ENCODE measurements at regions not wholly inside any gene's neighbourhood (a gene's known extent, or its start where the extent isn't known, plus 50 kb on each side); places are given as distances from the start of the nearest gene placed in this dataset.

- dilution Hi-C loops (cut with MboI; ENCODE audit: extremely low pct_ligation_motif_present, low sequenced_read_pairs), result no loop called here
- Histone ChIP-seq H3K27ac (ENCODE audit: control insufficient read depth, insufficient read depth, low read length) (no peak overlapping the region), H3K27me3 (ENCODE audit: control insufficient read depth, extremely low read depth, insufficient read depth, low read length) (no peaks in the 10 kb centered on the region), H3K36me3 (ENCODE audit: control insufficient read depth in 2 of 2, extremely low read depth in 1 of 2, insufficient read depth in 2 of 2, low read length in 2 of 2) (no peaks in the 10 kb centered on the region), H3K9ac (ENCODE audit: control insufficient read depth, extremely low read depth, insufficient read depth, low read length) (no peak overlapping the region), H3K79me2 (ENCODE audit: control insufficient read depth, insufficient read depth, low read length) (no peaks in the 10 kb centered on the region), H3K4me3 (ENCODE audit: control insufficient read depth in 2 of 3, extremely low read depth in 1 of 3, insufficient read depth in 2 of 3, low read depth in 1 of 3, low read length in 3 of 3) (no peak overlapping the region), H4K20me1 (ENCODE audit: control insufficient read depth, extremely low read depth, insufficient read depth, low read length) (no peaks in the 10 kb centered on the region), H3K9me1 (ENCODE audit: control insufficient read depth, extremely low read depth, insufficient read depth, low read length) (no peaks in the 10 kb centered on the region), H2AFZ (ENCODE audit: control insufficient read depth, low read length) (no peak overlapping the region), H3K4me1 (ENCODE audit: control insufficient read depth, extremely low read depth, insufficient read depth, low read length) (no peaks in the 10 kb centered on the region), H3K4me2 (ENCODE audit: control insufficient read depth, extremely low read depth, insufficient read depth, low read depth, low read length) (no peak overlapping the region), H3K9me3 (ENCODE audit: control insufficient read depth, low read depth, low read length) (no peaks in the 10 kb centered on the region)
- no peak for FAIRE-seq
- DNase-seq (ENCODE audit: low read depth, low spot score), result no peak
- no peak for TF ChIP-seq CTCF (optimal IDR thresholded peaks at IDR 0.05 in 1 of 3, IDR thresholded peaks at IDR 0.05 in 1 of 3, conservative IDR thresholded peaks at IDR 0.05 in 1 of 3; ENCODE audit: extremely low read depth in 1 of 3, insufficient read depth in 2 of 3, low read length in 3 of 3)
- no peak for TF ChIP-seq EZH2 (IDR thresholded peaks at IDR 0.05; ENCODE audit: low read length)
These were observed 201.4 kb upstream of the PCDH15 start for GRCh38 chr10:55002420-55002819.

DNA sequence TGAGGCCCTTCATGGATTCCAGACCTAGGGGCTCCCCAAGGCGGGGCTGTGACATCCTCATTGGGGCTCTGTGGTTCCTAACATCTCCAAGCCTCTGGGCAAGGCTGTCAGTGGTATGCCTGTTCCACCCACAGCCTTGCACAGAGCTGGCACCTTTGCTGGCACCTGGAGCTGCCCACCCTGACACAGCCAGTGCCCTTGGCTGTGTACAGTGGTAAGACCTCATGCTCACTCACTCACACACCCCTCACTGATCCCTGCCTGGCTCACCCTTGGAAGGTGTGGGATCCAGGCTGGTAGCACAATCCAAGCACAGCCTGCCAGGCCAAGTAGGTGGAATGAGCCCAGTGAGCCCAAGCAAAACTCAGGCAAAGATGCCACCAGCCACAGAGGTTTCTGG is 200.4 kb upstream of the PCDH15 start:
- no peaks in the 10 kb centered on the region for H4K20me1 ChIP-seq (ENCODE audit: control insufficient read depth, extremely low read depth, insufficient read depth, low read length)
- H3K27ac ChIP-seq (ENCODE audit: control insufficient read depth, insufficient read depth, low read length), result no peak overlapping the region
- dilution Hi-C loops (cut with MboI; ENCODE audit: extremely low pct_ligation_motif_present, low sequenced_read_pairs), result no loop called here

More for the DNA sequence above, 200.4 kb upstream of the PCDH15 start:
- Histone ChIP-seq H3K36me3 (ENCODE audit: control insufficient read depth in 2 of 2, extremely low read depth in 1 of 2, insufficient read depth in 2 of 2, low read length in 2 of 2) (no peaks in the 10 kb centered on the region), H3K9ac (ENCODE audit: control insufficient read depth, extremely low read depth, insufficient read depth, low read length) (no peak overlapping the region), H3K9me1 (ENCODE audit: control insufficient read depth, extremely low read depth, insufficient read depth, low read length) (no peaks in the 10 kb centered on the region), H2AFZ (ENCODE audit: control insufficient read depth, low read length) (no peak overlapping the region), H3K4me1 (ENCODE audit: control insufficient read depth, extremely low read depth, insufficient read depth, low read length) (no peaks in the 10 kb centered on the region), H3K79me2 (ENCODE audit: control insufficient read depth, insufficient read depth, low read length) (no peaks in the 10 kb centered on the region), H3K27me3 (ENCODE audit: control insufficient read depth, extremely low read depth, insufficient read depth, low read length) (no peaks in the 10 kb centered on the region), H3K4me2 (ENCODE audit: control insufficient read depth, extremely low read depth, insufficient read depth, low read depth, low read length) (no peak overlapping the region), H3K4me3 (ENCODE audit: control insufficient read depth in 2 of 3, extremely low read depth in 1 of 3, insufficient read depth in 2 of 3, low read depth in 1 of 3, low read length in 3 of 3) (no peak overlapping the region), H3K9me3 (ENCODE audit: control insufficient read depth, low read depth, low read length) (no peaks in the 10 kb centered on the region)
- no peak for TF ChIP-seq CTCF (optimal IDR thresholded peaks at IDR 0.05 in 1 of 3, IDR thresholded peaks at IDR 0.05 in 1 of 3, conservative IDR thresholded peaks at IDR 0.05 in 1 of 3; ENCODE audit: extremely low read depth in 1 of 3, insufficient read depth in 2 of 3, low read length in 3 of 3)
- no peak for TF ChIP-seq EZH2 (IDR thresholded peaks at IDR 0.05; ENCODE audit: low read length)
- no peak for DNase-seq (ENCODE audit: low read depth, low spot score)
- FAIRE-seq, result no peak
